ENCODE measurements at regions not wholly inside any gene's neighbourhood (a gene's known extent, or its start where the extent isn't known, plus 50 kb on each side); places are given as distances from the start of the nearest gene placed in this dataset.

GRCh38 chr13:93038187-93038586, 188.4 kb upstream of the GPC6 start:
- FAIRE-seq (no peak), ATAC-seq (no peak), DNase-seq (ENCODE audit: low spot score) (no peak)
- TF ChIP-seq MAFK (conservative IDR thresholded peaks at IDR 0.05 in 1 of 2, IDR thresholded peaks at IDR 0.05 in 1 of 2; ENCODE audit: low read length in 2 of 2) (peak; percentile 80 to 86), EHMT2 (IDR thresholded peaks at IDR 0.05; ENCODE audit: borderline replicate concordance, low read depth, low read length) (no peak), MAFF (IDR thresholded peaks at IDR 0.05; ENCODE audit: low read depth, low read length) (peak; percentile 81), NFYB (CRISPR knock-in tag; IDR thresholded peaks at IDR 0.05) (no peak), HOXA3 (CRISPR knock-in tag; IDR thresholded peaks at IDR 0.05) (no peak), RBFOX2 (IDR thresholded peaks at IDR 0.05; ENCODE audit: low read depth, low read length) (no peak)
- ChIA-PET POLR2A (no interaction called here), CTCF (ENCODE audit: low intra/inter-chr PET ratio, low total read pairs) (no interaction called here)
- Histone ChIP-seq H3K36me3 (replicated peaks in 1 of 2; ENCODE audit: control insufficient read depth in 1 of 2, insufficient read depth in 2 of 2, low read length in 2 of 2) (no peaks in the 10 kb centered on the region), H3K4me3 (replicated peaks in 1 of 3; ENCODE audit: insufficient read depth in 1 of 3, low read depth in 2 of 3, low read length in 3 of 3) (no peak overlapping the region), H3K9ac (ENCODE audit: insufficient read depth, low read depth, low read length) (no peak overlapping the region), H4K20me1 (ENCODE audit: insufficient read depth, low read length) (no peaks in the 10 kb centered on the region), H3K9me3 (ENCODE audit: low read length) (no peaks in the 10 kb centered on the region), H3K4me2 (ENCODE audit: low read depth, low read length) (no peak overlapping the region), H3K27ac (ENCODE audit: extremely low read length, insufficient read depth, low read length) (no peak overlapping the region), H3K4me1 (ENCODE audit: insufficient read depth, low read length) (no peaks in the 10 kb centered on the region), H2AFZ (ENCODE audit: low read length) (no peak overlapping the region), H3K79me2 (ENCODE audit: insufficient read depth, low read length) (no peaks in the 10 kb centered on the region), H3K27me3 (ENCODE audit: control insufficient read depth in 1 of 2, insufficient read depth in 2 of 2, low read length in 2 of 2) (no peaks in the 10 kb centered on the region; a peak in 1 of 5 replicates)
- BruUV-seq (replicated peaks), result no TSS peak
- 4% methylated on average over 3 of the region's 3 CpGs for WGBS (ENCODE audit: low lambda C conversion rate)
- in situ Hi-C loops (cut with HindIII; ENCODE audit: extremely low pct_ligation_motif_present, low pct_unique_long_range_greater_than_20kb), result no loop called here
- intact Hi-C loops (cut with micrococcal nuclease; ENCODE audit: unreplicated experiment), result no loop called here

- H2AFZ ChIP-seq (ENCODE audit: low read length), result no peak overlapping the region
- no peak for ATAC-seq
- intact Hi-C loops (cut with micrococcal nuclease; ENCODE audit: unreplicated experiment), result no loop called here
- no peak overlapping the region for H3K9ac ChIP-seq (ENCODE audit: insufficient read depth, low read depth, low read length)
- no peak overlapping the region for H3K4me3 ChIP-seq (replicated peaks in 1 of 3; ENCODE audit: insufficient read depth in 1 of 3, low read depth in 2 of 3, low read length in 3 of 3)
- H3K4me2 ChIP-seq (ENCODE audit: low read depth, low read length), result no peak overlapping the region
- H3K27ac ChIP-seq (ENCODE audit: extremely low read length, insufficient read depth, low read length), result no peak overlapping the region
- no peaks in the 10 kb centered on the region for H3K79me2 ChIP-seq (ENCODE audit: insufficient read depth, low read length)
- ChIA-PET POLR2A (no interaction called here), CTCF (ENCODE audit: low intra/inter-chr PET ratio, low total read pairs) (no interaction called here)
- no peaks in the 10 kb centered on the region for H3K9me3 ChIP-seq (ENCODE audit: low read length)
- no peaks in the 10 kb centered on the region; a peak in 1 of 5 replicates for H3K27me3 ChIP-seq (ENCODE audit: control insufficient read depth in 1 of 2, insufficient read depth in 2 of 2, low read length in 2 of 2)
- no peaks in the 10 kb centered on the region for H4K20me1 ChIP-seq (ENCODE audit: insufficient read depth, low read length)
- H3K4me1 ChIP-seq (ENCODE audit: insufficient read depth, low read length), result no peaks in the 10 kb centered on the region
- 48% methylated on average over 4 of the region's 4 CpGs for WGBS (ENCODE audit: low lambda C conversion rate)
- in situ Hi-C loops (cut with HindIII; ENCODE audit: extremely low pct_ligation_motif_present, low pct_unique_long_range_greater_than_20kb), result no loop called here
- H3K36me3 ChIP-seq (replicated peaks in 1 of 2; ENCODE audit: control insufficient read depth in 1 of 2, insufficient read depth in 2 of 2, low read length in 2 of 2), result no peaks in the 10 kb centered on the region
- DNase-seq (ENCODE audit: low spot score), result no peak
- BruUV-seq (replicated peaks), result no TSS peak
- no peak for FAIRE-seq
- TF ChIP-seq ZNF557 (CRISPR knock-in tag; IDR thresholded peaks at IDR 0.05) (no peak), ZNF607 (CRISPR knock-in tag; IDR thresholded peaks at IDR 0.05; ENCODE audit: borderline replicate concordance) (no peak), HIVEP1 (CRISPR knock-in tag; IDR thresholded peaks at IDR 0.05) (no peak), KLF15 (CRISPR knock-in tag; IDR thresholded peaks at IDR 0.05; ENCODE audit: borderline replicate concordance) (no peak), FOXM1 (CRISPR knock-in tag; IDR thresholded peaks at IDR 0.05) (no peak), NFE2 (CRISPR knock-in tag; IDR thresholded peaks at IDR 0.05) (no peak), PRMT3 (CRISPR knock-in tag; IDR thresholded peaks at IDR 0.05; ENCODE audit: borderline replicate concordance, low read depth) (no peak), YEATS2 (CRISPR knock-in tag; IDR thresholded peaks at IDR 0.05; ENCODE audit: borderline replicate concordance) (no peak)
These were observed 187.5 kb upstream of the GPC6 start for GRCh38 chr13:93039131-93039530.

Measured in HepG2 (cell line).